GM18520 (cell line): ENCODE measurements at regions not wholly inside any gene's neighbourhood (a gene's known extent, or its start where the extent isn't known, plus 50 kb on each side); places are given as distances from the start of the nearest gene placed in this dataset.
"Not testable (repeated sequence)": the region's sequence is repeated elsewhere in the genome, so short reads cannot be mapped to it uniquely, and the experiment has no call there.

Experiments
- ATAC-seq: cut with Tn5 transposase; IDR thresholded peaks from one replicate; pipeline ENCODE4 v1.9.1; 2021; ENCODE audit not compliant: unreplicated experiment

- ATAC-seq = no peak
These were observed 811.5 kb upstream of the FRG1 start for GRCh38 chr4:189129044-189129694.

GRCh38 chr4:189131118-189131517 is 809.6 kb upstream of the FRG1 start:
- no peak for ATAC-seq

GRCh38 chr4:189136462-189136861 is 804.2 kb upstream of the FRG1 start:
- no peak for ATAC-seq

GRCh38 chr4:189143263-189143952 is 797.3 kb upstream of the FRG1 start:
- no peak for ATAC-seq

- no peak for ATAC-seq
These were observed 793.4 kb upstream of the FRG1 start for GRCh38 chr4:189147005-189147929.

GRCh38 chr4:189155083-189155482 is 785.6 kb upstream of the FRG1 start:
- ATAC-seq = not testable (repeated sequence)

GRCh38 chr4:189162073-189162789 is 778.4 kb upstream of the FRG1 start:
- ATAC-seq = no peak

- ATAC-seq = no peak
These were observed 777.8 kb upstream of the FRG1 start for GRCh38 chr4:189162888-189163287.

- no peak for ATAC-seq
These were observed 764.7 kb upstream of the FRG1 start for GRCh38 chr4:189176002-189176401.

GRCh38 chr4:189177130-189177529 is 763.5 kb upstream of the FRG1 start:
- no peak for ATAC-seq

- ATAC-seq = no peak
These were observed 762.4 kb upstream of the FRG1 start for GRCh38 chr4:189178125-189178746.

GRCh38 chr4:189185810-189186432 is 754.8 kb upstream of the FRG1 start:
- no peak for ATAC-seq

GRCh38 chr4:189187531-189188052 is 753.1 kb upstream of the FRG1 start:
- no peak for ATAC-seq

GRCh38 chr4:189198624-189199023 is 742.0 kb upstream of the FRG1 start:
- no peak for ATAC-seq

GRCh38 chr4:189200353-189200752 is 740.3 kb upstream of the FRG1 start:
- no peak for ATAC-seq

GRCh38 chr4:189202182-189202868 is 738.3 kb upstream of the FRG1 start:
- ATAC-seq = peak; percentile 56

- no peak for ATAC-seq
These were observed 737.8 kb upstream of the FRG1 start for GRCh38 chr4:189202869-189203271.

GRCh38 chr4:189204616-189205015 is 736.1 kb upstream of the FRG1 start:
- ATAC-seq = no peak

GRCh38 chr4:189206953-189207352 is 733.7 kb upstream of the FRG1 start:
- ATAC-seq = no peak
